PC-3 (cell line): ENCODE measurements at regions not wholly inside any gene's neighbourhood (a gene's known extent, or its start where the extent isn't known, plus 50 kb on each side); places are given as distances from the start of the nearest gene placed in this dataset.

ENCODE experiments used
- ATAC-seq: fragments of 200-7000 bp; cut with Tn5 transposase; 2 replicates; pipeline ENCODE4 v1.9.1; 2020; ENCODE audit warnings: mild to moderate bottlenecking, moderate library complexity
- BruUV-seq: library from RNA; stranded (reverse); fragments of 400-500 nt; replicated peaks from 2 replicates; lab custom pipeline; 2021; lab: Mats Ljungman, UMichigan
- CTCF ChIA-PET: fragments of 300-600 bp; sonication (Branson Sonifier 250); formaldehyde crosslinking; loops from one replicate; lab custom pipeline; 2022; ENCODE audit warnings: antibody characterized with exemption; lab: Charles Lee
- POLR2A ChIA-PET: fragments of 300-600 bp; sonication (Branson Sonifier 250); formaldehyde crosslinking; loops from one replicate; lab custom pipeline; 2022; ENCODE audit warnings: antibody characterized with exemption; ENCODE audit not compliant: unreplicated experiment; lab: Charles Lee
- DNase-seq: peaks from one replicate; pipeline ENCODE4 v3.0.0-alpha.2; 2015
- H2AFZ ChIP-seq: fragments of 300-600 bp; sonication (generic); 2 replicates; pipeline ENCODE4 v1.6.0; 2016; ENCODE audit warnings: antibody characterized with exemption, low read length
- H3F3A ChIP-seq: fragments of 300-600 bp; sonication (generic); one replicate; pipeline ENCODE4 v1.6.0; 2017; ENCODE audit warnings: antibody characterized with exemption, low read length, control low read depth, mild to moderate bottlenecking; ENCODE audit not compliant: unreplicated experiment
- H3K27ac ChIP-seq: fragments of 300-600 bp; sonication (generic); 2 replicates; pipeline ENCODE4 v1.5.1; 2016; ENCODE audit warnings: mild to moderate bottlenecking, low read length
- H3K27me3 ChIP-seq: fragments of 300-600 bp; sonication (generic); 2 replicates; pipeline ENCODE4 v1.6.1; 2016; ENCODE audit warnings: low read length, mixed read lengths
- H3K36me3 ChIP-seq: fragments of 300-600 bp; sonication (generic); 2 replicates; pipeline ENCODE4 v1.6.1; 2016; ENCODE audit warnings: low read depth, mixed run types, low read length, mixed read lengths
- H3K4me1 ChIP-seq: fragments of 300-600 bp; sonication (generic); 2 replicates; pipeline ENCODE4 v1.5.1; 2016; ENCODE audit warnings: low read length; ENCODE audit not compliant: insufficient read depth
- H3K4me2 ChIP-seq: fragments of 300-600 bp; sonication (generic); 2 replicates; pipeline ENCODE4 v1.6.0; 2016; ENCODE audit warnings: low read length
- H3K4me3 ChIP-seq: fragments of 300-600 bp; sonication (generic); 2 replicates; pipeline ENCODE4 v1.5.1; 2016; ENCODE audit warnings: mild to moderate bottlenecking, low read length, mixed read lengths
- H3K79me2 ChIP-seq: fragments of 300-600 bp; sonication (generic); 2 replicates; pipeline ENCODE4 v1.6.1; 2017; ENCODE audit warnings: low read length, mixed read lengths
- H3K9ac ChIP-seq: fragments of 300-600 bp; sonication (generic); 2 replicates; pipeline ENCODE4 v1.6.0; 2016; ENCODE audit warnings: mild to moderate bottlenecking, low read length
- H3K9me2 ChIP-seq: fragments of 300-600 bp; sonication (generic); replicated peaks from 2 replicates; pipeline ENCODE4 v1.6.1; 2016; ENCODE audit warnings: mixed run types, low read length, mixed read lengths
- H3K9me3 ChIP-seq: fragments of 300-600 bp; sonication (generic); 2 replicates; pipeline ENCODE4 v1.6.1; 2016; ENCODE audit warnings: low read length, mixed read lengths
- H4K20me1 ChIP-seq: fragments of 300-600 bp; sonication (generic); 2 replicates; pipeline ENCODE4 v1.6.1; 2016; ENCODE audit warnings: low read length, mixed read lengths
- EZH2 ChIP-seq: fragments of 300-600 bp; sonication (generic); IDR thresholded peaks from one replicate; pipeline ENCODE4 v1.6.1; 2017; ENCODE audit warnings: antibody characterized with exemption, mild to moderate bottlenecking, low read length; ENCODE audit not compliant: unreplicated experiment
- EZH2phosphoT487 ChIP-seq: fragments of 300-600 bp; sonication (generic); IDR thresholded peaks from 2 replicates; pipeline ENCODE4 v1.6.1; 2018; ENCODE audit warnings: mild to moderate bottlenecking, antibody characterized with exemption, low read length, borderline replicate concordance
- intact Hi-C: fragments of 100-400 bp; cut with micrococcal nuclease; formaldehyde crosslinking; loops from 2 replicates; pipeline ENCODE4 v1.9.0; 2023
- TF ChIP-seq, protein P1 (sequence below): fragments of 300-600 bp; sonication (generic); conservative IDR thresholded peaks from 2 replicates; pipeline ENCODE4 v1.5.1; 2017; ENCODE audit warnings: antibody characterized with exemption, low read depth, mild to moderate bottlenecking, low read length

DNA sequence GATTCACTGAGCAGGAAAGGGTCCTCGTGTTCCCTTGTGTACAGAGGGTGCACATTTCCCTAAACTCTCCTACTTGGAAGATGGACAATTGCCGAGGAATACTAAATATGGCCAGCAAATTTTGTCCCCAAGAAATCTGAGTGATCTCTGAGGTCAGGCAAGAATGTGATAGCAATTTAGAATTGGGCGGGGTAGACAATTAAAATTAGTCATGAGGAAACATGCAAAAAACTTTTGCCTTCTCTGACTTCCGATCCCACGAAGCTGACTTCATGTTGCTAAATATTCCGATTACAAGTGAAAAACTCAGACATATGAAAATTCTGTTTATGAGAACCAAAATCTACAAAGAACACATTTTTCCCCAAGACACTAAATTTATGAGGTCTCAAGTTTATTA lies 453.9 kb upstream of the ZFP42 start:
- BruUV-seq, result no TSS peak
- intact Hi-C loops, result no loop called here
- no peaks in the 10 kb centered on the region for H3K9me2 ChIP-seq
- H3K4me3 ChIP-seq, result no peak overlapping the region
- no peak overlapping the region for H3K9ac ChIP-seq
- ATAC-seq, result no peak
- no peak overlapping the region for H2AFZ ChIP-seq
- ChIA-PET POLR2A (no interaction called here), CTCF (no interaction called here)
- peak; percentile 5 for DNase-seq
- TF ChIP-seq, protein P1, sequence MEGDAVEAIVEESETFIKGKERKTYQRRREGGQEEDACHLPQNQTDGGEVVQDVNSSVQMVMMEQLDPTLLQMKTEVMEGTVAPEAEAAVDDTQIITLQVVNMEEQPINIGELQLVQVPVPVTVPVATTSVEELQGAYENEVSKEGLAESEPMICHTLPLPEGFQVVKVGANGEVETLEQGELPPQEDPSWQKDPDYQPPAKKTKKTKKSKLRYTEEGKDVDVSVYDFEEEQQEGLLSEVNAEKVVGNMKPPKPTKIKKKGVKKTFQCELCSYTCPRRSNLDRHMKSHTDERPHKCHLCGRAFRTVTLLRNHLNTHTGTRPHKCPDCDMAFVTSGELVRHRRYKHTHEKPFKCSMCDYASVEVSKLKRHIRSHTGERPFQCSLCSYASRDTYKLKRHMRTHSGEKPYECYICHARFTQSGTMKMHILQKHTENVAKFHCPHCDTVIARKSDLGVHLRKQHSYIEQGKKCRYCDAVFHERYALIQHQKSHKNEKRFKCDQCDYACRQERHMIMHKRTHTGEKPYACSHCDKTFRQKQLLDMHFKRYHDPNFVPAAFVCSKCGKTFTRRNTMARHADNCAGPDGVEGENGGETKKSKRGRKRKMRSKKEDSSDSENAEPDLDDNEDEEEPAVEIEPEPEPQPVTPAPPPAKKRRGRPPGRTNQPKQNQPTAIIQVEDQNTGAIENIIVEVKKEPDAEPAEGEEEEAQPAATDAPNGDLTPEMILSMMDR, result no peak
- TF ChIP-seq EZH2phosphoT487, result no peak
- no peak for TF ChIP-seq EZH2
- H3K4me2 ChIP-seq, result no peak overlapping the region
- H3K9me3 ChIP-seq, result no peaks in the 10 kb centered on the region
- no peaks in the 10 kb centered on the region for H3K79me2 ChIP-seq
- no peaks in the 10 kb centered on the region for H3K36me3 ChIP-seq
- H3K27me3 ChIP-seq, result no peaks in the 10 kb centered on the region
- H3K27ac ChIP-seq, result no peak overlapping the region
- H3K4me1 ChIP-seq, result no peaks in the 10 kb centered on the region
- H4K20me1 ChIP-seq, result no peaks in the 10 kb centered on the region
- no peaks in the 10 kb centered on the region for H3F3A ChIP-seq

DNA sequence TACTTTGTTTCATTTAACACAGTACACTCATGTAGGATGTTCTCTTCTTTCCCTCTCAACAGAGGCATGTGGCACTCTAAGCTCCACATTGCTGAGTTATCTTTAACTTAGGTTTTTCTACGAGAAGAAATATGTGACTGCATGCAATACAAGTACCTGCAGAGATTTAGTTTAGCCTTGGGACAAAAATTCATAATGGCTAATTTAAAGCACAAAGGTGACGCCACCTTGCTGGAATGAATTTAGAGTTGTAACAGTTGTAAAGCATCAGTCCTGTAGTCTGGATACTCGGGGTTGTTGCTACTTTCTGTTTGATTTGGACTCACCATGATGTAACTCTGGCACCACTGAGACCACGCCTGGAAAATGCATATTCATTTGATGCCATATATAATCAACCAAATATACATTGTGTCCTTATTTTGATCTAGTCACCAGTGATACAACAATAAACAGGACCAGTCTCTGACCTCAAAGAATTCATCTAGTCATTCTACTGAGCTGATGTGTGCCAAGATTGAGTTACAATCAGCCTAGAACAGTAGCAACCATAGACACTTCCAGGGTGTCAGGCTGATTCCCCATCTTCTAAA lies 451.0 kb upstream of the ZFP42 start:
- no peak overlapping the region for H3K9ac ChIP-seq
- H3K36me3 ChIP-seq, result no peaks in the 10 kb centered on the region
- no peaks in the 10 kb centered on the region for H4K20me1 ChIP-seq
- H3K4me2 ChIP-seq, result no peak overlapping the region
- H3K9me3 ChIP-seq, result no peaks in the 10 kb centered on the region
- BruUV-seq, result no TSS peak
- no peaks in the 10 kb centered on the region for H3K79me2 ChIP-seq
- ChIA-PET POLR2A (no interaction called here), CTCF (no interaction called here)
- no peaks in the 10 kb centered on the region; the same call in 1 of the 2 replicates for H3K4me1 ChIP-seq
- no peak overlapping the region for H3K4me3 ChIP-seq
- TF ChIP-seq, protein P1, result no peak
- no peak for TF ChIP-seq EZH2
- no peak for TF ChIP-seq EZH2phosphoT487
- no peaks in the 10 kb centered on the region for H3K27me3 ChIP-seq
- DNase-seq (no peak), ATAC-seq (no peak)
- no peak overlapping the region for H3K27ac ChIP-seq
- no peaks in the 10 kb centered on the region for H3K9me2 ChIP-seq
- H3F3A ChIP-seq, result no peaks in the 10 kb centered on the region
- intact Hi-C loops, result no loop called here
- H2AFZ ChIP-seq, result no peak overlapping the region

DNA sequence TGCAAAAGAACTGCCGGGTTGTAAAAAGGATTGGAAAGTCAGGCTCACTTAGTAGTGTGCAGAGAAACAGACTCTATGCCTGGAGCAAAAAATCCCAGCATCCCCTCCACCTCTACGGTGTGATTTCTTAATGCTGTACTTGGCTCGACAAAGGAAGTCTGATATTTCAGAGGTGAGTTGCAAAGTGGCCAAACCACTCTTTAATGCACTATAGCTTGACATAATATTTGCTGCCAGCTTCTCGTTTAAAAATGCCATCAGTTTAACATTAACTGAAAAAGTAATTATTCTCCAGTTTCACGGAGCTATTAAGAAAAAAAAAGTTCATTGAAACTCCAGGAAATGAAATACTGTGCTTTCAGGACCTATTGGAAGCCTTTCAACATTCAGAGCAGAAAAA lies 448.3 kb upstream of the ZFP42 start:
- no peak for ATAC-seq

More for the DNA sequence above, 448.3 kb upstream of the ZFP42 start:
- Histone ChIP-seq H3K4me2 (no peak overlapping the region), H3K9ac (no peak overlapping the region), H2AFZ (0 out of 2 replicates have a peak overlapping the region, but pooled peaks have one; percentile 7), H4K20me1 (no peaks in the 10 kb centered on the region), H3K36me3 (no peaks in the 10 kb centered on the region), H3K27me3 (no peaks in the 10 kb centered on the region), H3K4me3 (no peak overlapping the region), H3F3A (no peaks in the 10 kb centered on the region), H3K4me1 (peaks cover 7% of the 10 kb centered on the region), H3K79me2 (no peaks in the 10 kb centered on the region), H3K9me2 (no peaks in the 10 kb centered on the region), H3K27ac (no peak overlapping the region), H3K9me3 (no peaks in the 10 kb centered on the region)
- ChIA-PET CTCF (no interaction called here), POLR2A (no interaction called here)
- TF ChIP-seq EZH2phosphoT487 (no peak), EZH2 (no peak)
- TF ChIP-seq, protein P1, result no peak
- no peak for DNase-seq
- intact Hi-C loops, result no loop called here
- no TSS peak for BruUV-seq
